ENCODE measurements at regions not wholly inside any gene's neighbourhood (a gene's known extent, or its start where the extent isn't known, plus 50 kb on each side); places are given as distances from the start of the nearest gene placed in this dataset.
"Not testable (repeated sequence)": the region's sequence is repeated elsewhere in the genome, so short reads cannot be mapped to it uniquely, and the experiment has no call there.

GRCh38 chr4:170193496-170193895 is 103.7 kb upstream of the AADAT start:
- H3K27ac ChIP-seq, result no peak overlapping the region
- H3K4me1 ChIP-seq, result no peaks in the 10 kb centered on the region
- no peaks in the 10 kb centered on the region for H3K27me3 ChIP-seq
- H3K4me3 ChIP-seq, result no peak overlapping the region
- TF ChIP-seq CTCF (IDR thresholded peaks at IDR 0.05), result no peak
- no peak for TF ChIP-seq POLR2A (IDR thresholded peaks at IDR 0.05)
- H3K9me3 ChIP-seq, result no peaks in the 10 kb centered on the region
- DNase-seq, result no peak
- H3K36me3 ChIP-seq (ENCODE audit: low read depth, missing control alignments), result no peaks in the 10 kb centered on the region
- intact Hi-C loops (cut with DNase I; ENCODE audit: low total_unique reads), result no loop called here
- 68 to 82% methylated on average over 6 of the region's 6 CpGs for WGBS, 2 donors

GRCh38 chr4:170190265-170190664 is 100.5 kb upstream of the AADAT start:
- H3K4me1 ChIP-seq, result no peaks in the 10 kb centered on the region
- no peak overlapping the region for H3K4me3 ChIP-seq
- TF ChIP-seq POLR2A (IDR thresholded peaks at IDR 0.05), result no peak
- no peak for TF ChIP-seq CTCF (IDR thresholded peaks at IDR 0.05)
- H3K9me3 ChIP-seq, result no peaks in the 10 kb centered on the region
- DNase-seq, result no peak
- 92 to 94% methylated on average over 1 of the region's 1 CpG for WGBS, 2 donors
- intact Hi-C loops (cut with DNase I; ENCODE audit: low total_unique reads), result no loop called here
- no peaks in the 10 kb centered on the region for H3K27me3 ChIP-seq
- H3K27ac ChIP-seq, result no peak overlapping the region
- no peaks in the 10 kb centered on the region for H3K36me3 ChIP-seq (ENCODE audit: low read depth, missing control alignments)

GRCh38 chr4:170170861-170171260 is 81.1 kb upstream of the AADAT start:
- 31 to 36% methylated on average over 1 of the region's 1 CpG for WGBS, 2 donors
- Histone ChIP-seq H3K36me3 (ENCODE audit: low read depth, missing control alignments) (no peaks in the 10 kb centered on the region), H3K4me1 (no peaks in the 10 kb centered on the region), H3K27me3 (no peaks in the 10 kb centered on the region), H3K4me3 (no peak overlapping the region), H3K9me3 (no peaks in the 10 kb centered on the region), H3K27ac (no peak overlapping the region)
- intact Hi-C loops (cut with DNase I; ENCODE audit: low total_unique reads), result no loop called here
- TF ChIP-seq CTCF (IDR thresholded peaks at IDR 0.05), result no peak
- TF ChIP-seq POLR2A (IDR thresholded peaks at IDR 0.05), result no peak
- no peak for DNase-seq

GRCh38 chr4:170169699-170170098 is 79.9 kb upstream of the AADAT start:
- TF ChIP-seq POLR2A (IDR thresholded peaks at IDR 0.05) (no peak), CTCF (IDR thresholded peaks at IDR 0.05) (no peak)
- intact Hi-C loops (cut with DNase I; ENCODE audit: low total_unique reads), result no loop called here
- no peaks in the 10 kb centered on the region for H3K9me3 ChIP-seq
- 64 to 69% methylated on average over 3 of the region's 3 CpGs for WGBS, 2 donors
- no peaks in the 10 kb centered on the region for H3K36me3 ChIP-seq (ENCODE audit: low read depth, missing control alignments)
- H3K4me3 ChIP-seq, result no peak overlapping the region
- DNase-seq, result no peak
- no peaks in the 10 kb centered on the region for H3K4me1 ChIP-seq
- H3K27ac ChIP-seq, result no peak overlapping the region
- H3K27me3 ChIP-seq, result no peaks in the 10 kb centered on the region

- H3K27me3 ChIP-seq, result no peaks in the 10 kb centered on the region
- no peak overlapping the region for H3K4me3 ChIP-seq
- intact Hi-C loops (cut with DNase I; ENCODE audit: low total_unique reads), result no loop called here
- H3K4me1 ChIP-seq, result no peaks in the 10 kb centered on the region
- H3K27ac ChIP-seq, result no peak overlapping the region
- H3K9me3 ChIP-seq, result no peaks in the 10 kb centered on the region
- DNase-seq, result no peak
- H3K36me3 ChIP-seq (ENCODE audit: low read depth, missing control alignments), result no peaks in the 10 kb centered on the region
- WGBS, 2 donors, result 74 to 75% methylated on average over 10 of the region's 10 CpGs
- TF ChIP-seq POLR2A (IDR thresholded peaks at IDR 0.05) (no peak), CTCF (IDR thresholded peaks at IDR 0.05) (no peak)
Observed at GRCh38 chr4:170167678-170168077, 77.9 kb upstream of the AADAT start.

- WGBS, 2 donors, result 93 to 94% methylated on average over 3 to 17 of the region's 26 CpGs
- H3K36me3 ChIP-seq (ENCODE audit: low read depth, missing control alignments); DNase-seq; H3K27ac ChIP-seq; H3K9me3 ChIP-seq; H3K4me3 ChIP-seq; H3K27me3 ChIP-seq; intact Hi-C loops (cut with DNase I; ENCODE audit: low total_unique reads); H3K4me1 ChIP-seq: not testable (repeated sequence)
Observed at GRCh38 chr4:170166193-170166592, 76.4 kb upstream of the AADAT start.

Measured in testis (tissue), 2 donors.